ENCODE measurements at regions not wholly inside any gene's neighbourhood (a gene's known extent, or its start where the extent isn't known, plus 50 kb on each side); places are given as distances from the start of the nearest gene placed in this dataset.

- TF ChIP-seq CTCF (IDR thresholded peaks at IDR 0.05) (no peak), POLR2A (IDR thresholded peaks at IDR 0.05) (no peak)
Observed at GRCh38 chr10:94133239-94133638, 139.5 kb downstream of the PLCE1 start.

All from testis (tissue), 2 donors.